ENCODE measurements at regions not wholly inside any gene's neighbourhood (a gene's known extent, or its start where the extent isn't known, plus 50 kb on each side); places are given as distances from the start of the nearest gene placed in this dataset.

DNA sequence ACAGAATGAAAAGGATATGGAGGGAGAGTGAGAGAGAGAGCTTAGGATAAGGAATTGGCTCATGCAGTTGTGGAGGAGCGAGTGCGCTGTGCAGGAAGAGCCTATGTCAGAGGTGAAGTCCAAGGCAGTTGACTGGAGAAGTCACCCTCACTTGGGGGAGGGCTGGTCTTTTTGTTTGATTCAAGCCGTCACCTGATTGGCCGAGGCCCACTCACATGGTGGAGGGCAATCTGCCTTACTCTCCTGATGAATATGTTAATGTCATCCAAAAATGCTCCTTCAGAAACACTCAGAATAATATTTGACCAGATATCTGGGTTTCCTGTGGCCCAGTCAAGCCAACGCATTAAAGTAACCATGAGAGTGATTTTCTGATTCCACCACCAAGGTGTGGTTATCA lies 131.7 kb downstream of the KATNIP start:
- Histone ChIP-seq H3K36me3 (ENCODE audit: control insufficient read depth, insufficient read depth, low read length) (peaks cover 37% of the 10 kb centered on the region), H3K4me3 (ENCODE audit: low read length) (no peak overlapping the region), H3K27ac (ENCODE audit: low read length) (no peak overlapping the region), H3K4me1 (ENCODE audit: control insufficient read depth, insufficient read depth, low read length) (no peaks in the 10 kb centered on the region), H3K27me3 (ENCODE audit: control insufficient read depth, insufficient read depth, low read length) (no peaks in the 10 kb centered on the region), H3K9me3 (replicated peaks; ENCODE audit: control insufficient read depth, low read depth, low read length) (no peaks in the 10 kb centered on the region)
- no peak for DNase-seq
- 79% methylated on average over 2 of the region's 5 CpGs for WGBS (ENCODE audit: insufficient coverage)

DNA sequence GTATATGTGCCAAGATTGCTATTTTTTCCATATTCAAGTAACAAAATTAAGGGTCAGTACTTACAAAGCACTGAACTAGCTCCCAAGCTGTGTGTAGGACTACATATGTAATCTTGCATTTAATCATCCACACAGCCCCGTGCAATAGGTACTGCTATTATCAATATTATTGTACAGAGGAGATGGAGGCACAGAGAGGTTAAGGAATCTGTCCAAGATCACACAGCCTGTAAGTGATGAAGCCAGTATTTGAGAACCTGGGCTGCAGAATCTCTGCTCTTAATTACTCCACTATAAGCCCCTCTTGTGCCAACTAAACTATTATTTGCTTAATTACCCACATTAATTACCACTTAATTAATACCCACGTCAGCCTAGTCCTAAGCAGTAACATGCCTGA lies 134.1 kb downstream of the KATNIP start:
- H3K4me1 ChIP-seq (ENCODE audit: control insufficient read depth, insufficient read depth, low read length), result no peaks in the 10 kb centered on the region
- no peaks in the 10 kb centered on the region for H3K9me3 ChIP-seq (replicated peaks; ENCODE audit: control insufficient read depth, low read depth, low read length)
- no peak overlapping the region for H3K27ac ChIP-seq (ENCODE audit: low read length)
- H3K27me3 ChIP-seq (ENCODE audit: control insufficient read depth, insufficient read depth, low read length), result no peaks in the 10 kb centered on the region
- H3K36me3 ChIP-seq (ENCODE audit: control insufficient read depth, insufficient read depth, low read length), result peaks cover 21% of the 10 kb centered on the region
- no peak for DNase-seq
- WGBS (ENCODE audit: insufficient coverage), result no CpG with 5 or more reads among the region's 2 CpGs
- H3K4me3 ChIP-seq (ENCODE audit: low read length), result no peak overlapping the region

GRCh38 chr16:27685807-27686206 lies 135.9 kb downstream of the KATNIP start:
- Histone ChIP-seq H3K4me3 (ENCODE audit: low read length) (no peak overlapping the region), H3K27me3 (ENCODE audit: control insufficient read depth, insufficient read depth, low read length) (no peaks in the 10 kb centered on the region), H3K36me3 (ENCODE audit: control insufficient read depth, insufficient read depth, low read length) (peaks cover 20% of the 10 kb centered on the region), H3K27ac (ENCODE audit: low read length) (no peak overlapping the region), H3K9me3 (replicated peaks; ENCODE audit: control insufficient read depth, low read depth, low read length) (no peaks in the 10 kb centered on the region), H3K4me1 (ENCODE audit: control insufficient read depth, insufficient read depth, low read length) (no peaks in the 10 kb centered on the region)
- DNase-seq, result peak; percentile 20
- WGBS (ENCODE audit: insufficient coverage), result no CpG with 5 or more reads among the region's 1 CpG

DNA sequence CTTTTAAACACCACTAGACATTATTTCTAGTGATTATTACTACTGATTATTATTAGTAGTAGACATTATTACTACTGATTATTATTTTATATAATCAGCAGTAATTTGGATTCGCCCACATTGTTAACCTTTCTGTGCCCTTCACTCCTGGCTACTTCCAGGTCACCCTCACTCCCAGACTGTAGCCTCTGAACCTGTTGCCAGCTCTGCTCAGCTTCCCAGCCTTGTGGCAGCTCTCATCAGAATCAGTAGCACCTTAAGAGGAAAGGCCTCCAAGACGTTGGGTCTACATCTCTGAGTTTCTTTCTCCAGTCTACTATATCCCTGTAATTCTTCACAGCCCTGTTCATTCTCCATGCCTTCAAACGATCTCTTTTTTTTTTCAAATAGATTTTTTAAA lies 137.0 kb downstream of the KATNIP start:
- DNase-seq, result no peak
- WGBS (ENCODE audit: insufficient coverage), result 100% methylated on average over 1 of the region's 3 CpGs
- H3K27me3 ChIP-seq (ENCODE audit: control insufficient read depth, insufficient read depth, low read length), result no peaks in the 10 kb centered on the region
- no peaks in the 10 kb centered on the region for H3K9me3 ChIP-seq (replicated peaks; ENCODE audit: control insufficient read depth, low read depth, low read length)
- no peak overlapping the region for H3K4me3 ChIP-seq (ENCODE audit: low read length)
- H3K27ac ChIP-seq (ENCODE audit: low read length), result no peak overlapping the region
- no peaks in the 10 kb centered on the region for H3K4me1 ChIP-seq (ENCODE audit: control insufficient read depth, insufficient read depth, low read length)
- peaks cover 9% of the 10 kb centered on the region for H3K36me3 ChIP-seq (ENCODE audit: control insufficient read depth, insufficient read depth, low read length)

DNA sequence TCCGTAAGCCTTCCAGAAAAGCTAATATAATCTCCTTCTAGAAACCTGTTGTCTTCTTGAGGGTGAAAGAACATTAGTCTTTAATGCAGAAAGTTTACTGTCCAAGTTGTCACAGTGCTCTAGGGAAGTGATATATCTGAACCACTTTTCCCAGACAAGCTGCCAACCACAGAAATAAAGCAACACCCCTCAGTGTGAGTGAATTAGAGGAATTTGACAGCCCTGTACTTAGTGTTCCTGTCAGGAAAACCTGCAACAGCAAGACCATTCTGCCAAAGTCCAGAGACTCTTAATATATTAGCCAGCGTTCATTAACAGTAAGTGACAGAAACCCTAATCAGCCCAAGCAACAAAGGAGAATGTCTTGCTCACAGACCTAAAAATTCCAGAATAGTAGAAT lies 137.7 kb downstream of the KATNIP start:
- Histone ChIP-seq H3K9me3 (replicated peaks; ENCODE audit: control insufficient read depth, low read depth, low read length) (no peaks in the 10 kb centered on the region), H3K27me3 (ENCODE audit: control insufficient read depth, insufficient read depth, low read length) (no peaks in the 10 kb centered on the region), H3K4me3 (ENCODE audit: low read length) (no peak overlapping the region), H3K4me1 (ENCODE audit: control insufficient read depth, insufficient read depth, low read length) (no peaks in the 10 kb centered on the region), H3K36me3 (ENCODE audit: control insufficient read depth, insufficient read depth, low read length) (peaks cover 4% of the 10 kb centered on the region), H3K27ac (ENCODE audit: low read length) (no peak overlapping the region)
- no CpG with 5 or more reads among the region's 2 CpGs for WGBS (ENCODE audit: insufficient coverage)
- no peak for DNase-seq

GRCh38 chr16:27689711-27690110 lies 139.8 kb downstream of the KATNIP start:
- H3K9me3 ChIP-seq (replicated peaks; ENCODE audit: control insufficient read depth, low read depth, low read length), result no peaks in the 10 kb centered on the region
- no peaks in the 10 kb centered on the region for H3K27me3 ChIP-seq (ENCODE audit: control insufficient read depth, insufficient read depth, low read length)
- peak; percentile 19 for DNase-seq
- H3K36me3 ChIP-seq (ENCODE audit: control insufficient read depth, insufficient read depth, low read length), result peaks cover 2% of the 10 kb centered on the region
- WGBS (ENCODE audit: insufficient coverage), result 69% methylated on average over 2 of the region's 5 CpGs
- H3K4me1 ChIP-seq (ENCODE audit: control insufficient read depth, insufficient read depth, low read length), result no peaks in the 10 kb centered on the region
- no peak overlapping the region for H3K4me3 ChIP-seq (ENCODE audit: low read length)
- H3K27ac ChIP-seq (ENCODE audit: low read length), result no peak overlapping the region

- Histone ChIP-seq H3K27ac (ENCODE audit: low read length) (no peak overlapping the region), H3K27me3 (ENCODE audit: control insufficient read depth, insufficient read depth, low read length) (no peaks in the 10 kb centered on the region), H3K9me3 (replicated peaks; ENCODE audit: control insufficient read depth, low read depth, low read length) (no peaks in the 10 kb centered on the region), H3K36me3 (ENCODE audit: control insufficient read depth, insufficient read depth, low read length) (peaks cover 2% of the 10 kb centered on the region), H3K4me1 (ENCODE audit: control insufficient read depth, insufficient read depth, low read length) (no peaks in the 10 kb centered on the region), H3K4me3 (ENCODE audit: low read length) (no peak overlapping the region)
- peak; percentile 13 for DNase-seq
- 80% methylated on average over 1 of the region's 3 CpGs for WGBS (ENCODE audit: insufficient coverage)
Measured at GRCh38 chr16:27690608-27691007, 140.7 kb downstream of the KATNIP start.

DNA sequence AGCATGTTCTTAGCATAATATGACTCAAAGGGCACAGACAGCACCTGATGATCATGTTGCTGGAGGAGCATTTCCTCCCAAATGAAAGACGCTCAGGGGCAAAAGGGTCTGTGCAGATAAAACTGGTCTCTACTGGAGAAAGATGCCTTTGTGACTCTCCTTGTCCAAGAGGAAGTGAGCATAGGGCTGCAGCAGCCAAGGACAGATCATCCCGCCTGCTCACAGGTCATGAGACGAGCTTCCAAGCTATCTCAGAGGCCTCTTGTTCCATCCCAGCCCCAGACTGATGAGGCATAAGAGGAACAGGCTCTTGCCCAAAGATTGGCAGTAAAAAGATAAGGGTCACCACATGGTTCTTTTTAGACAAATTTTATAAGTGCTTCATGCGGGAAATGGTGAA lies 141.8 kb downstream of the KATNIP start:
- DNase-seq, result no peak
- H3K27ac ChIP-seq (ENCODE audit: low read length), result no peak overlapping the region
- H3K4me3 ChIP-seq (ENCODE audit: low read length), result no peak overlapping the region
- no peaks in the 10 kb centered on the region for H3K9me3 ChIP-seq (replicated peaks; ENCODE audit: control insufficient read depth, low read depth, low read length)
- no peaks in the 10 kb centered on the region for H3K4me1 ChIP-seq (ENCODE audit: control insufficient read depth, insufficient read depth, low read length)
- H3K27me3 ChIP-seq (ENCODE audit: control insufficient read depth, insufficient read depth, low read length), result no peaks in the 10 kb centered on the region
- 89% methylated on average over 2 of the region's 4 CpGs for WGBS (ENCODE audit: insufficient coverage)
- H3K36me3 ChIP-seq (ENCODE audit: control insufficient read depth, insufficient read depth, low read length), result peaks cover 2% of the 10 kb centered on the region

GRCh38 chr16:27692576-27692975 lies 142.6 kb downstream of the KATNIP start:
- no peak overlapping the region for H3K27ac ChIP-seq (ENCODE audit: low read length)
- no peaks in the 10 kb centered on the region for H3K27me3 ChIP-seq (ENCODE audit: control insufficient read depth, insufficient read depth, low read length)
- WGBS (ENCODE audit: insufficient coverage), result 87% methylated on average over 6 of the region's 10 CpGs
- no peaks in the 10 kb centered on the region for H3K4me1 ChIP-seq (ENCODE audit: control insufficient read depth, insufficient read depth, low read length)
- peaks cover 2% of the 10 kb centered on the region for H3K36me3 ChIP-seq (ENCODE audit: control insufficient read depth, insufficient read depth, low read length)
- H3K9me3 ChIP-seq (replicated peaks; ENCODE audit: control insufficient read depth, low read depth, low read length), result no peaks in the 10 kb centered on the region
- no peak overlapping the region for H3K4me3 ChIP-seq (ENCODE audit: low read length)
- no peak for DNase-seq

- no peak for DNase-seq
- H3K4me1 ChIP-seq (ENCODE audit: control insufficient read depth, insufficient read depth, low read length), result no peaks in the 10 kb centered on the region
- no peak overlapping the region for H3K4me3 ChIP-seq (ENCODE audit: low read length)
- H3K27me3 ChIP-seq (ENCODE audit: control insufficient read depth, insufficient read depth, low read length), result no peaks in the 10 kb centered on the region
- peaks cover 12% of the 10 kb centered on the region for H3K36me3 ChIP-seq (ENCODE audit: control insufficient read depth, insufficient read depth, low read length)
- no peaks in the 10 kb centered on the region for H3K9me3 ChIP-seq (replicated peaks; ENCODE audit: control insufficient read depth, low read depth, low read length)
- WGBS (ENCODE audit: insufficient coverage), result 93% methylated on average over 6 of the region's 7 CpGs
- H3K27ac ChIP-seq (ENCODE audit: low read length), result no peak overlapping the region
Measured at GRCh38 chr16:27695161-27695560, 145.2 kb downstream of the KATNIP start.

DNA sequence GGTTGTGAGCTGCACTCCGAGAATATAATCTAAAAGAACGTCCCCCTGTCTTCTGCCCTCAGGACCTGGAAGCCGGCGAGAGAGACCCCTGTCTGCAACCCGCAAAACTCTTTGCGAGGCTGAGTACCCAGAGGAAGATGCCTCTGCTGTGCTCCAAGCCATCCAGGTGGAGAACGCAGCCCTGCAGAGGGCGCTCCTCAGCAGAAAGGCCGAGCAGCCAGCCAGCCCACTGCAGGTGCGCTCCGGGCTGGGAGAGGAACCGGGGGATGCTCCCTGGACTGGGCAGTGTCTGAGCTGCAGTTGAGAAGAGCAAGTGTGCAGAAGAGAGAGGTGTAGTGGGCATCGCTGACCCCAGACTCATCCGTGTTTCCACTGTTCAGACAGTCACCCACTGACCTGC lies 148.3 kb downstream of the KATNIP start:
- WGBS (ENCODE audit: insufficient coverage), result 36% methylated on average over 14 of the region's 14 CpGs
- H3K27ac ChIP-seq (ENCODE audit: low read length), result no peak overlapping the region
- H3K27me3 ChIP-seq (ENCODE audit: control insufficient read depth, insufficient read depth, low read length), result no peaks in the 10 kb centered on the region
- no peaks in the 10 kb centered on the region for H3K4me1 ChIP-seq (ENCODE audit: control insufficient read depth, insufficient read depth, low read length)
- no peak overlapping the region for H3K4me3 ChIP-seq (ENCODE audit: low read length)
- no peak for DNase-seq
- peaks cover 9% of the 10 kb centered on the region for H3K36me3 ChIP-seq (ENCODE audit: control insufficient read depth, insufficient read depth, low read length)
- no peaks in the 10 kb centered on the region for H3K9me3 ChIP-seq (replicated peaks; ENCODE audit: control insufficient read depth, low read depth, low read length)

Data from muscle of leg (tissue), 3 donors.